SK-N-SH treated with all-trans-retinoic acid at 6 μM for 48 hours (cell line): ENCODE measurements at regions not wholly inside any gene's neighbourhood (a gene's known extent, or its start where the extent isn't known, plus 50 kb on each side); places are given as distances from the start of the nearest gene placed in this dataset.

Experiments
- ATAC-seq: fragments of 200-7000 bp; cut with Tn5 transposase; 3 replicates; pipeline ENCODE4 v1.9.1; 2020; ENCODE audit warnings: mild to moderate bottlenecking, moderate library complexity
- ARNTL ChIP-seq: fragments of 450-650 bp; formaldehyde crosslinking; IDR thresholded peaks from 2 replicates; pipeline ENCODE4 v1.5.0; 2020; ENCODE audit warnings: low read depth, mild to moderate bottlenecking, moderate library complexity, borderline replicate concordance
- BACH2 ChIP-seq: fragments of 250-450 bp; sonication (Bioruptor Pico); IDR thresholded peaks from 2 replicates; pipeline ENCODE4 v1.9.0; 2021; ENCODE audit warnings: mild to moderate bottlenecking, borderline replicate concordance
- CREB5 ChIP-seq: fragments of 250-450 bp; sonication (Bioruptor Pico); IDR thresholded peaks from 2 replicates; pipeline ENCODE4 v1.5.1; 2020; ENCODE audit warnings: low read depth, mild to moderate bottlenecking, moderate library complexity
- CSDC2 ChIP-seq: fragments of 250-450 bp; sonication (Bioruptor Pico); IDR thresholded peaks from 2 replicates; pipeline ENCODE4 v1.5.0; 2020; ENCODE audit warnings: mild to moderate bottlenecking, moderate library complexity
- CSRNP3 ChIP-seq: fragments of 250-450 bp; sonication (Bioruptor Pico); IDR thresholded peaks from 2 replicates; pipeline ENCODE4 v1.5.1; 2021; ENCODE audit warnings: mild to moderate bottlenecking, moderate library complexity
- ESRRG ChIP-seq: fragments of 250-450 bp; sonication (Bioruptor Pico); IDR thresholded peaks from 2 replicates; pipeline ENCODE4 v1.6.1; 2021; ENCODE audit warnings: mild to moderate bottlenecking
- ISL1 ChIP-seq: fragments of 250-450 bp; sonication (Bioruptor Pico); IDR thresholded peaks from 2 replicates; pipeline ENCODE4 v2.1.2; 2022; ENCODE audit warnings: mild to moderate bottlenecking, moderate library complexity
- OSR1 ChIP-seq: fragments of 250-450 bp; sonication (Bioruptor Pico); IDR thresholded peaks from 2 replicates; pipeline ENCODE4 v1.8.0; 2022; ENCODE audit warnings: moderate library complexity, mild to moderate bottlenecking, inconsistent platforms
- PATZ1 ChIP-seq: fragments of 250-450 bp; sonication (Bioruptor Pico); IDR thresholded peaks from 2 replicates; pipeline ENCODE4 v1.8.0; 2020; ENCODE audit warnings: mild to moderate bottlenecking, moderate library complexity, borderline replicate concordance
- POU6F1 ChIP-seq: fragments of 250-450 bp; sonication (Bioruptor Pico); IDR thresholded peaks from 2 replicates; pipeline ENCODE4 v1.8.0; 2021; ENCODE audit warnings: low read depth, mild to moderate bottlenecking, moderate library complexity, borderline replicate concordance
- PPARA ChIP-seq: fragments of 250-450 bp; sonication (Bioruptor Pico); IDR thresholded peaks from 2 replicates; pipeline ENCODE4 v1.5.0; 2020; ENCODE audit warnings: mild to moderate bottlenecking, borderline replicate concordance
- RARB ChIP-seq: fragments of 250-450 bp; sonication (Bioruptor Pico); IDR thresholded peaks from 2 replicates; pipeline ENCODE4 v1.8.0; 2021; ENCODE audit warnings: mild to moderate bottlenecking, moderate library complexity
- SNAI2 ChIP-seq: fragments of 250-450 bp; sonication (Bioruptor Pico); IDR thresholded peaks from 2 replicates; pipeline ENCODE4 v1.5.0; 2020; ENCODE audit warnings: mild to moderate bottlenecking, moderate library complexity
- TCF4 ChIP-seq: fragments of 250-450 bp; sonication (Bioruptor Pico); IDR thresholded peaks from 2 replicates; pipeline ENCODE4 v1.8.0; 2021; ENCODE audit warnings: mild to moderate bottlenecking, moderate library complexity, borderline replicate concordance
- TOX ChIP-seq: fragments of 250-450 bp; sonication (Bioruptor Pico); IDR thresholded peaks from 2 replicates; pipeline ENCODE4 v1.8.0; 2021; ENCODE audit warnings: mild to moderate bottlenecking, moderate library complexity, borderline replicate concordance
- TSHZ2 ChIP-seq: fragments of 250-450 bp; sonication (Bioruptor Pico); IDR thresholded peaks from 2 replicates; pipeline ENCODE4 v1.5.0; 2020; ENCODE audit warnings: mild to moderate bottlenecking, moderate library complexity
- ZC3H10 ChIP-seq: fragments of 250-450 bp; sonication (Bioruptor Pico); IDR thresholded peaks from 2 replicates; pipeline ENCODE4 v1.5.1; 2021; ENCODE audit warnings: mild to moderate bottlenecking, moderate library complexity
- ZFP3 ChIP-seq: fragments of 250-450 bp; sonication (Bioruptor Pico); IDR thresholded peaks from 2 replicates; pipeline ENCODE4 v1.5.0; 2020; ENCODE audit warnings: mild to moderate bottlenecking, moderate library complexity
- ZFP30 ChIP-seq: fragments of 450-650 bp; formaldehyde crosslinking; IDR thresholded peaks from 2 replicates; pipeline ENCODE4 v1.5.0; 2022; ENCODE audit warnings: mild to moderate bottlenecking, moderate library complexity
- ZNF565 ChIP-seq: fragments of 450-650 bp; formaldehyde crosslinking; conservative IDR thresholded peaks from 2 replicates; pipeline ENCODE4 v1.5.0; 2020; ENCODE audit warnings: low read depth, mild to moderate bottlenecking, moderate library complexity
- ZNF70 ChIP-seq: fragments of 450-650 bp; formaldehyde crosslinking; IDR thresholded peaks from 2 replicates; pipeline ENCODE4 v1.5.0; 2020; ENCODE audit warnings: mild to moderate bottlenecking, moderate library complexity
- ZNF8 ChIP-seq: fragments of 450-650 bp; formaldehyde crosslinking; IDR thresholded peaks from 2 replicates; pipeline ENCODE4 v1.5.0; 2020; ENCODE audit warnings: mild to moderate bottlenecking, moderate library complexity

- ATAC-seq: no peak
- TF ChIP-seq ZC3H10 (CRISPR knock-in tag) (no peak), CREB5 (CRISPR knock-in tag) (no peak), POU6F1 (CRISPR knock-in tag) (no peak)
Measured at GRCh38 chr14:104285508-104285840, 147.1 kb downstream of the KIF26A start.

- no peak for ATAC-seq
- TF ChIP-seq OSR1 (CRISPR knock-in tag) (no peak), ZFP30 (CRISPR knock-in tag) (no peak), TOX (CRISPR knock-in tag) (no peak)
Measured at GRCh38 chr14:104286086-104286485, 147.7 kb downstream of the KIF26A start.

- TF ChIP-seq RARB (CRISPR knock-in tag) (no peak), ZNF565 (no peak), OSR1 (CRISPR knock-in tag) (no peak), CSDC2 (CRISPR knock-in tag) (no peak), ESRRG (no peak), BACH2 (CRISPR knock-in tag) (no peak), ZC3H10 (CRISPR knock-in tag) (no peak), TOX (CRISPR knock-in tag) (no peak), CSRNP3 (no peak), SNAI2 (CRISPR knock-in tag) (no peak), PPARA (no peak), ARNTL (CRISPR knock-in tag) (no peak), ZNF8 (CRISPR knock-in tag) (no peak), TCF4 (CRISPR knock-in tag) (no peak), TSHZ2 (CRISPR knock-in tag) (no peak), ZFP3 (CRISPR knock-in tag) (no peak)
- ATAC-seq: no peak
Measured at GRCh38 chr14:104286496-104286895, 148.1 kb downstream of the KIF26A start.

- ATAC-seq: no peak
- no peak for TF ChIP-seq ZNF8 (CRISPR knock-in tag)
- no peak for TF ChIP-seq ESRRG
- TF ChIP-seq ZFP30 (CRISPR knock-in tag): no peak
- TF ChIP-seq PPARA: no peak
- no peak for TF ChIP-seq CREB5 (CRISPR knock-in tag)
- TF ChIP-seq RARB (CRISPR knock-in tag): no peak
- TF ChIP-seq PATZ1 (CRISPR knock-in tag): no peak
- TF ChIP-seq ISL1 (CRISPR knock-in tag): no peak
- no peak for TF ChIP-seq CSRNP3
- TF ChIP-seq OSR1 (CRISPR knock-in tag): no peak
- no peak for TF ChIP-seq SNAI2 (CRISPR knock-in tag)
- TF ChIP-seq POU6F1 (CRISPR knock-in tag): no peak
- TF ChIP-seq BACH2 (CRISPR knock-in tag): no peak
- TF ChIP-seq ZNF70 (CRISPR knock-in tag): no peak
Measured at GRCh38 chr14:104287301-104288009, 149.1 kb downstream of the KIF26A start.
